Uterus (tissue), 2 donors: ENCODE measurements at regions not wholly inside any gene's neighbourhood (a gene's known extent, or its start where the extent isn't known, plus 50 kb on each side); places are given as distances from the start of the nearest gene placed in this dataset.

Source experiments
- CTCF ChIP-seq, 4 experiments: fragments of 200-600 bp in 2 of 4; fragments of 450-650 bp in 2 of 4; sonication (generic) in 2 of 4; IDR thresholded peaks; one replicate each; pipeline ENCODE4 v1.5.1; 2016 to 2019; ENCODE audit warnings: antibody characterized with exemption in 4 of 4, mild to moderate bottlenecking in 2 of 4, moderate library complexity in 1 of 4
- POLR2A ChIP-seq, 2 donors: fragments of 450-650 bp; IDR thresholded peaks; one replicate each; pipeline ENCODE4 v1.6.1; 2016; ENCODE audit warnings: antibody characterized with exemption in 2 of 2, mild to moderate bottlenecking in 1 of 2, moderate library complexity in 1 of 2

- TF ChIP-seq CTCF (IDR thresholded peaks at IDR 0.05) = no peak
- no peak for TF ChIP-seq POLR2A (IDR thresholded peaks at IDR 0.05)
Observed at GRCh38 chr17:33970279-33970678, 284.8 kb upstream of the CCL2 start.
